Immature natural killer cell (primary cell): ENCODE measurements at regions not wholly inside any gene's neighbourhood (a gene's known extent, or its start where the extent isn't known, plus 50 kb on each side); places are given as distances from the start of the nearest gene placed in this dataset.

Experiments used
- DNase-seq, 3 donors: peaks; one replicate each; pipeline ENCODE4 v3.0.0; 2022; ENCODE audit warnings: mixed read lengths in 1 of 3
- H3K27ac Mint-ChIP-seq, 6 donors: one replicate each; pipeline ENCODE4 v1.8.0; 2020; ENCODE audit warnings: mixed read lengths in 6 of 6, mild to moderate bottlenecking in 5 of 6, inconsistent platforms in 4 of 6, moderate library complexity in 3 of 6
- H3K27me3 Mint-ChIP-seq, 3 donors: one replicate each; pipeline ENCODE4 v1.8.0; 2020 to 2021; ENCODE audit warnings: low read depth in 3 of 3, mild to moderate bottlenecking in 3 of 3, mixed read lengths in 3 of 3, moderate library complexity in 3 of 3, inconsistent platforms in 1 of 3
- H3K36me3 Mint-ChIP-seq, 3 donors: one replicate each; pipeline ENCODE4 v1.8.0; 2020; ENCODE audit warnings: mixed read lengths in 3 of 3, inconsistent platforms in 2 of 3, mild to moderate bottlenecking in 2 of 3
- H3K4me1 Mint-ChIP-seq, 2 donors: one replicate each; pipeline ENCODE4 v1.8.0; 2020; ENCODE audit warnings: inconsistent platforms in 2 of 2, mild to moderate bottlenecking in 2 of 2, mixed read lengths in 2 of 2, moderate library complexity in 1 of 2
- H3K4me3 Mint-ChIP-seq, 5 donors: one replicate each; pipeline ENCODE4 v1.8.0; 2020; ENCODE audit warnings: mild to moderate bottlenecking in 5 of 5, mixed read lengths in 5 of 5, inconsistent platforms in 3 of 5, moderate library complexity in 3 of 5
- H3K9me3 Mint-ChIP-seq, 6 donors: one replicate each; pipeline ENCODE4 v1.8.0; 2020; ENCODE audit warnings: mild to moderate bottlenecking in 6 of 6, mixed read lengths in 6 of 6, inconsistent platforms in 4 of 6, moderate library complexity in 3 of 6

DNA sequence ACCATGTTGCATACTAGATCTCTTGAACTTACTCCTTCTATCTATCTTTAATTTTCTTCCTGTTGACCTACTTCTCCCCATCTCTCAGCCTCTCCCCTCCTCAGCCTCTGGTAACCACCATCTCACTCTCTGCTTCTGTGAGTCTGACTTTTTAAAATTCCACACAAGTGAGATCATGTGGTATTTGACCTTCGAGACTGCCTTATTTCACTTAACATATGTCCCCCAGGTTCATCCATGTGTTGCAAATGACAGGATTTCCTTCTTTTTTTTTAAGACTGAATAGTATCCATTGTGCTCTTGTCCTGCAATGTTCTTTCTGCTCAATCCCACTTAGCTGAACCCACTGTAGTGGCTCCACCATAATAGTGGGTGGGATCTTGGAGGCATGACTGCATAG lies 51.4 kb upstream of the DNAJC1 start:
- Mint-ChIP-seq H3K9me3 (peaks cover 0 to 2% (median 0%) of the 10 kb centered on the region in 6 donors), H3K27me3 (peaks cover 0 to 4% (median 3%) of the 10 kb centered on the region in 3 donors), H3K4me3 (no peak overlapping the region), H3K27ac (no peak overlapping the region), H3K4me1 (no peaks in the 10 kb centered on the region), H3K36me3 (no peaks in the 10 kb centered on the region)
- no peak for DNase-seq
